GM21576 (cell line): ENCODE measurements at regions not wholly inside any gene's neighbourhood (a gene's known extent, or its start where the extent isn't known, plus 50 kb on each side); places are given as distances from the start of the nearest gene placed in this dataset.
"Not testable (repeated sequence)": the region's sequence is repeated elsewhere in the genome, so short reads cannot be mapped to it uniquely, and the experiment has no call there.

Source experiments
- ATAC-seq: cut with Tn5 transposase; IDR thresholded peaks from one replicate; pipeline ENCODE4 v1.9.1; 2021; ENCODE audit warnings: mild to moderate bottlenecking, moderate library complexity; ENCODE audit not compliant: unreplicated experiment

DNA sequence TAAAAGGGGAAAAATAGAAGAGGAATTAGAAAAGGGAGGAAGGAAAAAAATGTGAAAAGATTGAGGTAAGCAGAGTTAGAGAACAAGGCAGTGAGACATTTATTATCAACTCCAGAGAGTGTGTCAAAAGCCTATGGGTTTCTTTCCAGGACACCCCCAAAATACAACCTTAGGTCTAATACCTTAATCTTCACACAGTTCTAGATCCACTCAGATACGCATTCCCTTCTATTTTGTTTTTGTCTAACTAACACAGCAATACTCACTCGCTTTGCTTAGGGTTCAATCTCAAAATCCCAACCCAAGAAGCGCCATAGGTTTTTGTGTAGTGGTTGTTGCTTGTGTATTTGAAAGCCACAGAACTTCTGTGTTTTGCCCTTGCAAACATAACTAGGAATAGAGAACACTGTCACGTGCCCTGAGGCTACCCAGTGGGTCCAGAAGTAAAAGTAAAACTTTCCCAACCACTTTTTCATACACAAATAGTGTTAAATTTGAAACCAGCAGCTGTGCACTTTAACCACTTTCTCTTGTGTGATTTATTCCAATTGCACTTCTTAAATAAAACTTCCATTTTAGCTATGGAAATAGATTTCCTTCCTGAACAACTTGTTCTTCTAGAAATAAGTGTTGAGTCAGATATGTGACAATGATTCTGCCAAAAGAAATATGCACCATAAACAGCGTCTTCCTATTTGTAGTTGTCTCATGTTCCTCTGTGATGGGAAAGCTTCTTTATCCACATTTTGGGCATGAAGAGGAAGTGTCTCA is 414.7 kb upstream of the GHITM start:
- ATAC-seq: peak; percentile 92

DNA sequence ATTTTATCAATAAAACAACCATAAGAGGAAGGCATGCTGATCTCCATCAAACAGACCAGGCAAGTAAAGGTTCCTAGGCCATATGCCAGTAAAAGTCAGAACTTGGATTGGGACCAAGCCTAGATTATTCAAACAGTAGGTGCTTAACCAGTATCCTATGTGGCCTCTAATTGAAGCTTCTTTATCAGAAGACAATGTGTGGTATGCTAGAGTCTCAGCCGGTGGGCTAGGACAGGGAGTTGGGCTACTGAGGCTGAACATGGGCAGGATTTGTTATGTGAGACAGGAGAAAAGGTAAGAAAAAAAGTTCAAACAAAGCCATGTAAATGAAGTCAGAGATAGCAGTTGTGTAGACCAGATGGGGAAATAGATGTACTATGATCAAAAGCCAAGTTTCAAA is 413.7 kb upstream of the GHITM start:
- ATAC-seq: no peak

DNA sequence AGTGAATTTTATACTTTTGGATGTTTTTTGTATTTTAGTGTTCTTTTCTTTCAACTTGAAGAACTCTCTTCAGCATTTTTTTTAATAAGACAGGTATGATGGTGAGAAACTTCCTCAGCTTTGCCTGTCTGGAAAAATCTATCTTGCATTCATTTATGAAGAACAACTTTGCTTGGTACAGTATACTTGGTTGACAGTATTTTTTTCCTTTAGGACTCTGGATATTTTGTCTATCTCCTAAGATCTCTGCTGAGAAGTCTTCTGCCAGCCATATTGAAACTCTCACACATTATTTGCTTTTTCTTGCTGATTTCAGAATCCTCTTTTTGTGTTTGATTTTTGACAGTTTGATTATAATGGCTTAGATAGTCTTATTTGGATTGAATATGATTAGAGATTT is 405.0 kb upstream of the GHITM start:
- no peak for ATAC-seq

DNA sequence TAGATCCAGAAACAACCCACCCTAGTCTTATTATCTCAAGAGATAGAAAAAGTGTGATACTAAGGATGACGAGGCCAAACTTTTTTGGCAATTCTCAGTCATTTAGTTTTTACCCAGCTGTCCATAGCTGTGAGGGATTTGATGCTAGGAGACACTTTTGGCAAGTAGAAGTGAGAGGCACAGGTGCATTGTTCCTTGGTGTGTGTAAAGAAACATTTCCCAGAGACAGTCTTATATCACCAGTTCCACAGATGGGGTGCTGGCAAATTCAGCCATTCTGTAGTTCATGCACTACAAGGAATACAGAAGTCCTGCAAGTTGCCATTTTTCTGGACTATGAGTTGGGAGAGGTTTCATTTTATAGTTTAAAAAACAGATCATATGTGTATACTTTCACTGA is 403.3 kb upstream of the GHITM start:
- no peak for ATAC-seq

DNA sequence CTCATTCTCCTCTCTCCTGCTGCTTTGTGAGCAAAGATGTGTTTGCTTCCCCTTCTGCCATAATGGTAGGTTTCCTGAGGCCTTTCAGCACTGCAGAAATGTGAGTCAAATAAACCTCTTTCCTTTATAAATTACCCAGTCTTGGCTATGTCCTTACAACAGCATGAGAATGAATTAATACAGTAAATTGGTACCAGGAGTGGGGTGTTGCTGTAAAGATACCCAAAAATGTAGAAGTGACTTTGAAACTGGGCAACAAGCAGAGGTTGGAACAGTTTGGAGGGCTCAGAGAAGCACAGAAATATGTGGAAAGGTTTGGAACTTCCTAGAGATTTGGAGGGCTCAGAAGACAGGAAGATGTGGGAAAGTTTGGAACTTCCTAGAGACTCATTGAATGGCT is 388.7 kb upstream of the GHITM start:
- ATAC-seq: no peak

DNA sequence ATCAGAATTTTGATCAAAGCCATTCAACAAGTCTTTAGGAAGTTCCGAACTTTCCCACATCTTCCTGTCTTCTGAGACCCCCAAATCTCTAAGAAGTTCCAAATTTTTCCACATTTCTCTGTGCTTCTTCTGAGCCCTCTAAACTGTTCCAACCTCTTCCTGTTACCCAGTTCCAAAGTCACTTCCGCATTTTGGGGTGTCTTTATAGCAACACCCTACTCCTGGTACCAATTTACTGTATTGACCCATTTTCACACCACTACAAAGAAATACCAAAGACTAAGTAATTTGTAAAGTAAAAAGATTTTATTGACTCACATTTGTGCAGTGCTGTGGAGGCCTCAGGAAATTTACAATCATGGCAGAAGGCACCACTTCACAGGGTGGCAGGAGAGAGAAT is 385.8 kb upstream of the GHITM start:
- no peak for ATAC-seq

DNA sequence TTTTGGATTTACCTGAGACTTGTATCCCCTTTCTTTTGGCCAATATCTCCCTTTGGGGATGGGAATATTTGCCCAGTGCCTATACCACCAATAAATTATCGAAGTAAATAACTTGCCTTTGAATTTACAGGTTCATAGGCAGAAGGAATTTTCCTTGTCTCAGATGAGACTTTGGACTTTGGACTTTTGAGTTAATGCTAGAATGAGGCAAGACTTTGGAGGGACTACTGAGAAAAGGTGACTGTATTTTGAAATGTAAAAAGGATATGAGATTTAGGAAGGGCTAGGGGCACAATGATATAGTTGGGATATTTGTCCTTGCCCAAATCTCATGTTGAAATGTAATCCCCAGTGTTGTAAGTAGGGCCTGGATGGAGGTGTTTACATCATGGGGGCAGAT is 384.5 kb upstream of the GHITM start:
- ATAC-seq: no peak

DNA sequence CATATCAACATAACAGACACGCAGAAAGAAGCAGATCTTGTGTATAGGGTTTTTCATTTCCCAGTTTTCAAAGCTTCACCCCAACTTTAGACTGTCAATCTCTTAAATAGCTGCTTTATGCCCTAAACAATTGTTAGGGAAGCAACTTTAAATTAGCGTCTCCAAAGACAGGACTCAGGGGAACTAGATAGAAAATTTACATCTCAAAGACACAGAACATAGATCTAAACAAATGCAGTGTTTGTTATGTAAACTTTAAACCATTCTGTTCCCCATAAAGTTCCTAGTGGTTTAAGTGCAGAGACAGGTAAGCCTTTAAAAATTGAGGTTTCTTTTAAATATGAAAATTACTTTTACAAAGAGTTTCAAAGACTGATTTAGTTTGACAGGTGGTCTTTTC is 379.2 kb upstream of the GHITM start:
- ATAC-seq: no peak

DNA sequence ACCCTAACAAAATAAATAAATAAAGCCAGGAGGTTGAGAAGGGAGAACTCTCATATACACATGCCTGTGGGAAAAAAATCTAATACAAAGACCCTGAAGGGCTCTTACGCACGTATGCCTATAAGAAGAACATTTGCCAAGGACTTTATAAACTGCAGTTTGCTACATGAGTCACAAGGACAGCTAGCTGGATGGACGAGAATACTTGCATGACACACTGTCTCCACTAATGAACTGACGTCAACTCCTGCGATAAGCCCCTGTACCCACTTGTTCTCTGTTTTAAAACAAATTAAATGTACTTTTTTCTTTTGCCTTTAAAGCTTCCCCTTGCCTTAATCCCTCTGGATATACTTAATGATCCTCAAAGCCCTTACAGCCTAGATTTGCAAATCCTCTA is 374.6 kb upstream of the GHITM start:
- no peak for ATAC-seq

DNA sequence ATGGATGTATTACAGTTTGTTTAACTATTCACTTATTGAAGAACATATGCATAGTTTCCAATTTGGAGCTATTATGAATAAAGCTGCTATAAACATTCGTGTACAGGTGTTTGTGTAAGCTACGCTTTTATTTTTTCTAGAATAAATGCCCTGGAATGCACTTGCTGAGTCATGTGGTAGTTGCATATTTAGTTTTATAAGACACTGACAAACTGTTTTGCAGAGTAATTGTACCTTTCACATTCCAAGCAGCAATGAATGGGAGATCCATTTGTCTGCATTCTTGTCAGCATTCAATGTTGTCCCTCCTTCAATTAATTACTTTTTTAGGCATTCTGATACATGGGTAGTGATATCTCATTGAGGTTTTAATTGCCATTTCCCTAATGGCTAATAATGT is 373.6 kb upstream of the GHITM start:
- ATAC-seq: no peak

DNA sequence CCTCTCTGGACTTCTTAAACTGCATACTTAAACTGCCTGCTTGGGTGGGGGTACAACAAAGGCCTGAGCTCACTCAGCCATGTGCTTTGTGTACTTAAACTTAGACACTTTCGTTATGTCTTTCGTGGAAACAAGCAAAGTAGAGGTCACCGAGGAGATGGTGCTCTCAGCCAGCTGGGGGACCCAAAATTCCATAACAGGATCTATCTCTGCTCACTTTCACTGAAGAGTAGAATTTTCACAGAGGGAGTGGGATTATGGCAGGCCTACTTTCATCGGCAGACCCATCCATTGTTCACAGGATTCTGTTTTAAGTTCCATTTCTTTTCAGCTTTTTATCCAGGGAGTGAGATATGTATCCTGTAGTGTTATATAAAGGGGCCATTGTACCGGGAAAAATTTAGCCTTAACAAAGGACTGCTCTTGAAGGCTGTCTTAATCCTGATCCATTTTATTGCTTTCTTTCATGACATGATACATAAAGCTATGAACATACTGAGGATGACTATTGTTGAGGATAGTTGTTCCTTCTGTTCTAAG is 370.0 kb upstream of the GHITM start:
- no peak for ATAC-seq

DNA sequence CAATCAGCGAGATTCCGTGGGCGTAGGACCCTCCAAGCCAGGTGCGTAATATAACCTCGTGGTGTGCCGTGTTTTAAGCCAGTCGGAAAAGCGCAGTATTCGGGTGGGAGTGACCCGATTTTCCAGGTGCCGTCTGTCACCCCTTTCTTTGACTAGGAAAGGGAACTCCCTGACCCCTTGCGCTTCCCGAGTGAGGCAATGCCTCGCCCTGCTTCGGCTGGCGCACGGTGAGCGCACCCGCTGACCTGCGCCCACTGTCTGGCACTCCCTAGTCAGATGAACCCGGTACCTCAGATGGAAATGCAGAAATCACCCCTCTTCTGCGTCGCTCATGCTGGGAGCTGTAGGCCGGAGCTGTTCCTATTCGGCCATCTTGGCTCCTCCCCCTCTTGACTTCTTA is 352.6 kb upstream of the GHITM start:
- not testable (repeated sequence) for ATAC-seq

DNA sequence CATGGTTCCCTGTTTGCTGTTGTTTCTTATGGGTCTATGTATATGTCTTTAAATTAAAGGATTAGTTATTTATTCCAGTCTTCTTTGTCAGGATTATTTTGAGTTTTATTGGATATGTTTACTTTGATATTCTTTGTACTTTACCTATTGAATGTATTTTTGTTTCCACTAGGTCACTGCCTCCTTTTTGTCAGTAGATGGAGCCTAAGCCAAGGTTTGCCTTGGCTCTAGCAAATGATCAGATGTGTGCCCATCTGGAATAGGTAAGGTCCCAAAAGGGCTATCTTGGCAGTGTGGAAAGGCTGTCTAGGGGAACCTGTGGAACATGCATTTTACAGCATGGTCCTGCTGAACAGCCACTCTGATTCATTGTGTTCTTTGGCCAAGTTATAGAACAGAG is 337.3 kb upstream of the GHITM start:
- no peak for ATAC-seq

DNA sequence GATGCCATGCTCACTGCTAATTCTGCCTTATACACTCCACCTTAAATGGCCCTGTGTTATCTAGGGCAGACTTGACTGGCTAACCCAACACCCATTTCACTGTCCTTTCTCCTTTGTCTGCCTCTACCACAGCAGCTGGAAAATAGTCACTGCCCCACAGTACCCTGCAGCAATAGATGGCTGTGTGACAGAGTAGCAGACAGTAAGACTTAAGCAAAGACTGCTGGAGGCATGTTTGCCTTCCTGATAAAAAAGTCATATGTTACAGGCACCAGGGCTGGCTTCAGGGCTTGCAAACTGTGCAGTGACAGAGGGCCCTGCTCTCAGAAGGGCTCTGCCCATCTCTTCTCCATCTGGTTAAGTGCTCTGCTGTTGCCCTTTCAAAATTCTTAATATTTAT is 332.6 kb upstream of the GHITM start:
- no peak for ATAC-seq

DNA sequence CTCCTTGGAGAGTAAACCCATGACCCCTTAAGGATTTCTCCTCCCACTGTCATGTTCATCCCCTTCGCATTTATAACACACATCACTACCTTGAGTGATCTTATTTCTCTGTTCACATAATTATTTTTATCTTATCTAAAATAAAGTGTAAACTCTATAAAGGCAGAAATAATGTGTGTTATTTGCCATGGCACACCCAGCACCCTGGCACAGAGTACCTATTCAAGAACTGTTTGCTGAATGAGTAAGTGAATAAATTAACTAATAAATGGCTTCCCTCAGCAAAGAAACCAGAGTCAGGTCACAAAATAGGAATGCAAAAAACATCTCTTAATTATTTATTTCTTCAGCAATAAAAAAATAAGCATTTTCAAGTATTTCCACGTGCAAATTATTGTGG is 330.3 kb upstream of the GHITM start:
- no peak for ATAC-seq

DNA sequence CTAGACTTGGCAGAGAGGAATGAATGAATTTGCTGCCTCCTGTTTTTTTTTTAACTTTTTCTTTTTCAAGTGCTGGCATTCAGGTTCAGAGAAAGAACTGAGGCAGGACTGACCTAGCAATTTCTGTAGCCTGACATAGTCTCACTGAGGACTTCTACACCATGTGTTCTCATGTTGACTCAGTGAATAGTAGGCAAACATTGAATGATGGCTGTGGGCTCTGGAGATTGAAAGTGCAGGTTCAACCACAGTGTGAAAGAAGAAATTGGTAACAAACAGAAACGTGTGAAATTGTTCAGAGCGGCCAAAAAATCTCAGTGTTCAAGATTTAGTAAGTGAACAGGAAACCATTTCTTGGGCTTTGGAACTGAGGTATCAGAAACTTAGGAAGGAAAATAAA is 322.4 kb upstream of the GHITM start:
- peak; percentile 82 for ATAC-seq

DNA sequence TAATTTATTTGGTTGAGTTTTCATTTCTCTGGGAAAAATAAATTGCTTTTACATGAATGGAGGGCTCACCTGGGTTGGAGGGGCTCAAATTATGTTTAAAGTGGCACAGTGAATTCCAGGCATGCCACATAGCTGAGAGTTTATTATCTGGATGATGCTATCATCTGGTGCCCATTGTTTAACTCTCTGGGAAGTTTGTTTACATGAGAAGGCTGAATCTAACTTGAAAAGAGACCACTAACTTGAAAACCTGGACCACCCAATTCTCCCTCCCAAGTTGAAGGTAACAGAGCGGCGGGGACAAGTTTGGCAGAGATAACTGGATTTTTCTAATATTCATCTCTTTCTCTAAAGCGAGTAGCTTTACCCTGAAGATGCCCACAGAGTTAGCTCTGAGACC is 321.5 kb upstream of the GHITM start:
- ATAC-seq: no peak

DNA sequence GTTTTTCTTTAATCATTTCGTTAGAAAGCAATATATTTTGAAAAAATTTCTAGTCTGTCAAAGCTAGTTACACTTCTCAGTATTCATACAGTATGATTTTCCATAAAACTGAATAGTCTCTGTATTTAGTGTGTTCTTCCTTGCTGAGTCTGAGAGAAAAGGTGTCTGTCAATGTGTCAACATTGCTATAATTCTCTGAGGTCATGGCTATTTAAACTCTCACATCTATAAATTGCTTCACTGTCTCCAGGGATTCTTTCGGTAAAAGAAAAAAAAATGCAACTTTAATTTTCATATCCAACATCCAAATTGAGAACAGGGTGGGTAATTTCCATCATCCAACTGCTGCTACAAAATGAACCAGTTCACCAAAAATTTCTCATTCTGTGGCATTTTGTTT is 319.7 kb upstream of the GHITM start:
- no peak for ATAC-seq

DNA sequence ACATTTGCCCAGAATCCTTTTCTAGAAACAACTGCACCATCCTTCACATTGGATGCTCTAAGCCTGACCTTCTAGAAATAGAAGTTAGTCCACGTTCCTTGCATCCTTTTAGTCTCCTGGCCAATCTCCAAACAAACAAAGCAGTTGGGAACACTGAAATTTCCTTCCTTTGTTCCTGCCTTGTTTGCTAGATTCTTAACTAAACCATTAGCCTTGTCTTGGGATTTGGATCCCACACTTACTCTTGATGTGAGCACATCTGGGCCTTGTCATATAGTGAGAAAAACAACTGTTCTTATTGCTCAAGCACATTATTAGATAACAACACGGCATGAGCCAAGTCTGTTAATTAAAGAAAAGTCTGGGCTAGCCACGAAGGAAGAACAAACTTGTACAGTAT is 319.3 kb upstream of the GHITM start:
- no peak for ATAC-seq

DNA sequence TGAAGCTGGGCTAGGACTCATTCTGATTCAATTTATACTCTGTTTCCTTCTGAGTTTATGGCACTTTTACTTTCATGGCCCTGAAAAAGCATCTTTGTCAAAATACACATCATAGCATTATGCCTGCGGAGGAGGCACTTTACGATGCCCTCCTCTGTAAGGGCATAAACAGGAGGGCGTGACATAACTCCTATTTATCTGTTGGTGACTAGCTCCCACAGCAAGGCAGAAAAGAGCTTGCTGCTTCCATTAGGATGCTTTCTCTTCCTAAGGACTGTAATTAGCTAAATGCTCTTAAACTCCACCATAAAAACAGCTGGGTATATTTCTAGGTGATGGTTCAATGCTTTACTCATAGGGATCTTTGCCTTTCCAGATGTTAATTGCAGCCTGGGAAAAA is 315.2 kb upstream of the GHITM start:
- ATAC-seq: no peak

DNA sequence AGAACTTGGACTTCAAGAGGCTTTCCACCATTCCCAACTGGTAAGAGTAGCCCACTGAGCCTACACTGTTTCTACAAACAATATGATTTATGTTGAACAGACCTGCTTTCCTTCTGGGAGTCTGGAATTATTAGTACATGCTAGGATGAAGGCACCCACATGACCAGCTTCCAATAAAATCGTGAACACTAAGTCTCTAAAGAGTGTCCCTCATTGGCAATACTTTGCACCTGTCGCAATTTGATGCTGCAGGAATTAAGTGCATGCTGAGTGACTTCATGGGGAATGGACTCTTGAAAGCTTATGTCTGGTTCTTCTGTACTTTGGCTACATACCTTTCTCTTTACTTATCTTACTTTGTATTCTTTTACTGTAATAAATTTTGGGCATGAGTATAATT is 305.2 kb upstream of the GHITM start:
- ATAC-seq: no peak

DNA sequence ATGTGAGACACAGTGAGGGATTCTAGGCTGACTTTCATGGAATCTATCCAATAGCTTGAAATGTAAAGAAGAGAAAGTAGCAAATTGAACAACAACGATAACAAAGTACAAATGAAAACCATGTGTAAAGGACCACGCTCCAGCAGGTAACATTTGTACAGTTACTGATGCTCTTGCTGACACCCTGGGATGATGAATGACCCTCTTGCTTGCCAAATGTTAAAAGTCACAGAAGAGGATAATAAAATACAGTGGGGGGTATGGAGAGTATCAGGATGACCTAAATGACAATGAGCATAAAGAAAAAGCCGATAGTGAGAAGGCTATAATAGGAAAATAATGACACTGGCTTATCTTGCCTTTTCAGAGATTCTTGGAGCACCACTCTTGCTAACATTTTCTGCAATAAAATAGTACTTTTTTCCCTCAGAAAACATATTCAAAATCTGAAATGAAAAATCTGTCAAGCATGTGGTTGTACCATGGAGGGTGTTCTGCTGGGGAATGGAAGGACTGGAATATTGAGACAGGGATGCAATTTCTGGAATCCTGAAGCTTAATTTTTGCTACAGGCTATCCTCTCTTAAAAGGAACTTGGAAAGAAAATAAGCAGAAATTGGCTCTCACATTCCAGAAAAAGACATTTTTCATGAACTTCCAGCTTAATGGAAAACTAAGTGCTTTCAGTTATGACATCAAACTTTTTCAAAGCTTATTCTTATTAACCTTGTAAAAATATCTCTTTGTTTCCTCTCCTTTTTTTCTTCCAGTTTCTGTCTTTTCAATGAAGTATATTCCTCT is 303.2 kb upstream of the GHITM start:
- no peak for ATAC-seq
